ENCODE measurements at regions not wholly inside any gene's neighbourhood (a gene's known extent, or its start where the extent isn't known, plus 50 kb on each side); places are given as distances from the start of the nearest gene placed in this dataset.

GRCh38 chr15:96701877-96702276, 371.4 kb downstream of the NR2F2 start:
- TF ChIP-seq TAF1 (IDR thresholded peaks at IDR 0.05; ENCODE audit: borderline replicate concordance, insufficient read depth, low read length) (no peak), POLR2AphosphoS5 (IDR thresholded peaks at IDR 0.05; ENCODE audit: low read depth, low read length) (no peak), REST (IDR thresholded peaks at IDR 0.05; ENCODE audit: insufficient read depth in 1 of 2, low read depth in 2 of 2, low read length in 2 of 2) (no peak), SIN3A (IDR thresholded peaks at IDR 0.05; ENCODE audit: borderline replicate concordance, insufficient read depth, low read length) (no peak), FOXP2 (optimal IDR thresholded peaks at IDR 0.05; ENCODE audit: borderline replicate concordance, extremely low read depth, extremely low read length, insufficient read depth) (no peak)

All from PFSK-1 (cell line).